CD14-positive monocyte (primary cell): ENCODE measurements at regions not wholly inside any gene's neighbourhood (a gene's known extent, or its start where the extent isn't known, plus 50 kb on each side); places are given as distances from the start of the nearest gene placed in this dataset.

ENCODE experiments used
- DNase-seq, 3 donors: peaks; one replicate each; pipeline ENCODE4 v3.0.0-alpha.2; 2011 to 2022
- H2AFZ ChIP-seq: 2 replicates; pipeline ENCODE4 v1.6.0; 2012; ENCODE audit warnings: mild to moderate bottlenecking, low read depth, low read length, inconsistent platforms; ENCODE audit not compliant: insufficient read depth, poor library complexity, severe bottlenecking
- H3K27ac ChIP-seq, 2 donors: 1 replicate in 1 of 2; 2 replicates in 1 of 2; pipeline ENCODE4 v1.5.1; 2012 to 2013; ENCODE audit warnings: low read length in 2 of 2, control low read depth in 1 of 2, inconsistent platforms in 1 of 2, low read depth in 1 of 2, mild to moderate bottlenecking in 1 of 2
- H3K27me3 ChIP-seq, 2 donors: one replicate each; pipeline versions ENCODE4 v1.6.0 to v1.6.1; 2011 to 2013; ENCODE audit warnings: low read length in 2 of 2; ENCODE audit not compliant: control insufficient read depth in 2 of 2, insufficient read depth in 2 of 2
- H3K36me3 ChIP-seq, 2 donors: replicated peaks in 1 of 2; 1 replicate in 1 of 2; 2 replicates in 1 of 2; pipeline versions ENCODE4 v1.5.1 to v1.6.1; 2012 to 2013; ENCODE audit warnings: low read length in 2 of 2, control low read depth in 1 of 2, inconsistent platforms in 1 of 2, mild to moderate bottlenecking in 1 of 2; ENCODE audit not compliant: insufficient read depth in 2 of 2, control insufficient read depth in 1 of 2
- H3K4me1 ChIP-seq, 2 donors: 1 replicate in 1 of 2; 2 replicates in 1 of 2; pipeline versions ENCODE4 v1.5.1 to v1.6.1; 2012 to 2013; ENCODE audit warnings: low read length in 2 of 2, control low read depth in 1 of 2, inconsistent platforms in 1 of 2, mild to moderate bottlenecking in 1 of 2, moderate library complexity in 1 of 2; ENCODE audit not compliant: insufficient read depth in 2 of 2, control insufficient read depth in 1 of 2
- H3K4me2 ChIP-seq: replicated peaks from 2 replicates; pipeline ENCODE3; 2012; ENCODE audit warnings: low read length, moderate library complexity, mild to moderate bottlenecking; ENCODE audit not compliant: poor library complexity, severe bottlenecking; ENCODE audit errors: extremely low read depth
- H3K4me3 ChIP-seq, 3 experiments: fragments of 200-600 bp in 1 of 3; sonication (generic) in 1 of 3; replicated peaks in 1 of 3; 1 replicate in 2 of 3; 2 replicates in 1 of 3; pipeline ENCODE4 v1.5.1; 2011 to 2013; ENCODE audit warnings: low read length in 3 of 3, mild to moderate bottlenecking in 3 of 3, control low read depth in 2 of 3, low read depth in 2 of 3, inconsistent platforms in 1 of 3, moderate library complexity in 1 of 3
- H3K79me2 ChIP-seq: 2 replicates; pipeline ENCODE4 v1.6.0; 2012; ENCODE audit warnings: mild to moderate bottlenecking, control low read depth, inconsistent platforms, low read length, moderate library complexity; ENCODE audit not compliant: insufficient read depth
- H3K9ac ChIP-seq: 2 replicates; pipeline ENCODE4 v1.6.0; 2017; ENCODE audit warnings: low read length, mild to moderate bottlenecking; ENCODE audit not compliant: insufficient read depth, poor library complexity, severe bottlenecking
- H3K9me3 ChIP-seq, 2 donors: replicated peaks in 1 of 2; 1 replicate in 1 of 2; 2 replicates in 1 of 2; pipeline versions ENCODE4 v1.5.1 to v1.6.1; 2012 to 2013; ENCODE audit warnings: low read length in 2 of 2, control low read depth in 1 of 2; ENCODE audit not compliant: control insufficient read depth in 1 of 2, insufficient read depth in 1 of 2
- H4K20me1 ChIP-seq: 2 replicates; pipeline ENCODE4 v1.6.0; 2012; ENCODE audit warnings: mild to moderate bottlenecking, low read length, control low read depth, moderate library complexity; ENCODE audit not compliant: insufficient read depth
- H3K27ac Mint-ChIP-seq, 7 donors: one replicate each; pipeline ENCODE4 v1.8.0; 2020; ENCODE audit warnings: mild to moderate bottlenecking in 7 of 7, mixed read lengths in 7 of 7, moderate library complexity in 6 of 7, inconsistent platforms in 2 of 7
- H3K27me3 Mint-ChIP-seq, 3 donors: one replicate each; pipeline ENCODE4 v1.8.0; 2021 to 2022; ENCODE audit warnings: low read depth in 3 of 3, mild to moderate bottlenecking in 3 of 3, mixed read lengths in 3 of 3, moderate library complexity in 3 of 3, inconsistent platforms in 1 of 3
- H3K36me3 Mint-ChIP-seq, 2 donors: one replicate each; pipeline ENCODE4 v1.8.0; 2020; ENCODE audit warnings: mixed read lengths in 2 of 2, inconsistent platforms in 1 of 2, mild to moderate bottlenecking in 1 of 2
- H3K4me1 Mint-ChIP-seq: one replicate; pipeline ENCODE4 v1.8.0; 2020; ENCODE audit warnings: mild to moderate bottlenecking, mixed read lengths
- H3K4me3 Mint-ChIP-seq, 2 donors: one replicate each; pipeline ENCODE4 v1.8.0; 2020; ENCODE audit warnings: mild to moderate bottlenecking in 2 of 2, mixed read lengths in 2 of 2, moderate library complexity in 1 of 2
- H3K9me3 Mint-ChIP-seq, 7 donors: one replicate each; pipeline ENCODE4 v1.8.0; 2020 to 2022; ENCODE audit warnings: mixed read lengths in 7 of 7, mild to moderate bottlenecking in 6 of 7, moderate library complexity in 6 of 7, inconsistent platforms in 2 of 7
- WGBS: methylation state at CpG from one replicate; pipeline ENCODE4 v1.1.5; 2013; ENCODE audit warnings: missing lambda C conversion rate; ENCODE audit not compliant: insufficient coverage; 5-methylcytosine and 5-hydroxymethylcytosine counted together
- intact Hi-C, 2 donors: fragments of 100-400 bp; cut with micrococcal nuclease; formaldehyde crosslinking; loops; one replicate each; pipeline versions ENCODE4 v1.15.0 to v1.15.1; 2023
- TF ChIP-seq, protein P1 (sequence below): fragments of 200-600 bp; IDR thresholded peaks from one replicate; pipeline ENCODE4 v1.8.0; 2022; ENCODE audit warnings: antibody characterized with exemption, mild to moderate bottlenecking

DNA sequence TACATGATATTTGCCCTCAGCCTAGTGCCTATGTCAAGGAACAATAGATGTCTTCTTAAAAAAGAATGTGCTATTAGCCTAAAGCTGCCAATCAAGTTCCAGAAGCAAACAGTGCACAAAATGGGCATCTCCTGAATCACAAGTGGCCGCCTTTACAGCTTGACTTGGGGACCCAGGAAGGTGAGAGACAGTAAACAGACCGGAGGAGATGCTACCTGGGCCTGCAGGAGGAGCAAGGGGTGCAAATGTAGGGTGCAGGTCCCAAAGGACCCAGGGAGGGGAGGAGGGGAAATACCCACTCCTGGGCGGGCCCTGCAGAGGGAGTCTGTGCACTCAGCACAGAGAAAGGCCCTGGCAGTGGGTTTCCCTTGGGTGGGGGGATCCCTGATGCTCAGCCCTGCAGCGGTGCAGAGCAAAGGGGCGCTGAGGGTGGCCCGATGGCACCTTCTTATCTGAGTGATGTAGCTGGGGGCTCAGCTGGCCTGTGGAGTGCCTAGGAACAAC lies 147.7 kb downstream of the WDR11 start:
- Mint-ChIP-seq H3K9me3 (peaks cover 3 to 25% (median 14%) of the 10 kb centered on the region in 7 donors), H3K4me3 (no peak overlapping the region), H3K27ac (peak overlapping the region in 1 of 7 donors; percentile 66), H3K27me3 (peaks cover 4 to 31% (median 6%) of the 10 kb centered on the region in 3 donors), H3K4me1 (no peaks in the 10 kb centered on the region), H3K36me3 (no peaks in the 10 kb centered on the region)
- H3K36me3 ChIP-seq = no peaks in the 10 kb centered on the region
- H3K9ac ChIP-seq = no peak overlapping the region
- no peak overlapping the region for H3K4me3 ChIP-seq
- no peak overlapping the region for H2AFZ ChIP-seq
- WGBS = 79% methylated on average over 6 of the region's 6 CpGs
- intact Hi-C loops = no loop called here
- H3K27ac ChIP-seq = no peak overlapping the region
- no peaks in the 10 kb centered on the region for H3K4me1 ChIP-seq
- no peak overlapping the region for H3K4me2 ChIP-seq
- H3K9me3 ChIP-seq = peaks cover 15 to 19% of the 10 kb centered on the region in 2 donors
- no peak for DNase-seq
- TF ChIP-seq, protein P1, sequence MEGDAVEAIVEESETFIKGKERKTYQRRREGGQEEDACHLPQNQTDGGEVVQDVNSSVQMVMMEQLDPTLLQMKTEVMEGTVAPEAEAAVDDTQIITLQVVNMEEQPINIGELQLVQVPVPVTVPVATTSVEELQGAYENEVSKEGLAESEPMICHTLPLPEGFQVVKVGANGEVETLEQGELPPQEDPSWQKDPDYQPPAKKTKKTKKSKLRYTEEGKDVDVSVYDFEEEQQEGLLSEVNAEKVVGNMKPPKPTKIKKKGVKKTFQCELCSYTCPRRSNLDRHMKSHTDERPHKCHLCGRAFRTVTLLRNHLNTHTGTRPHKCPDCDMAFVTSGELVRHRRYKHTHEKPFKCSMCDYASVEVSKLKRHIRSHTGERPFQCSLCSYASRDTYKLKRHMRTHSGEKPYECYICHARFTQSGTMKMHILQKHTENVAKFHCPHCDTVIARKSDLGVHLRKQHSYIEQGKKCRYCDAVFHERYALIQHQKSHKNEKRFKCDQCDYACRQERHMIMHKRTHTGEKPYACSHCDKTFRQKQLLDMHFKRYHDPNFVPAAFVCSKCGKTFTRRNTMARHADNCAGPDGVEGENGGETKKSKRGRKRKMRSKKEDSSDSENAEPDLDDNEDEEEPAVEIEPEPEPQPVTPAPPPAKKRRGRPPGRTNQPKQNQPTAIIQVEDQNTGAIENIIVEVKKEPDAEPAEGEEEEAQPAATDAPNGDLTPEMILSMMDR = no peak
- peaks cover 0 to 2% of the 10 kb centered on the region in 2 donors for H3K27me3 ChIP-seq
- H4K20me1 ChIP-seq = no peaks in the 10 kb centered on the region
- no peaks in the 10 kb centered on the region for H3K79me2 ChIP-seq

- Mint-ChIP-seq H3K4me3 (no peak overlapping the region), H3K36me3 (no peaks in the 10 kb centered on the region), H3K4me1 (no peaks in the 10 kb centered on the region), H3K27ac (no peak overlapping the region), H3K9me3 (peaks cover 13 to 28% (median 19%) of the 10 kb centered on the region in 7 donors), H3K27me3 (peaks cover 4 to 29% (median 5%) of the 10 kb centered on the region in 3 donors)
- Histone ChIP-seq H3K27ac (no peak overlapping the region), H3K79me2 (no peaks in the 10 kb centered on the region), H3K9me3 (peaks cover 12 to 15% of the 10 kb centered on the region in 2 donors), H3K9ac (no peak overlapping the region), H3K4me3 (no peak overlapping the region), H3K4me2 (no peak overlapping the region), H3K36me3 (no peaks in the 10 kb centered on the region), H3K4me1 (no peaks in the 10 kb centered on the region), H2AFZ (no peak overlapping the region), H3K27me3 (peaks cover 0 to 2% of the 10 kb centered on the region in 2 donors), H4K20me1 (no peaks in the 10 kb centered on the region)
- DNase-seq = no peak
- TF ChIP-seq, protein P1 = no peak
- intact Hi-C loops = no loop called here
- 89% methylated on average over 6 of the region's 6 CpGs for WGBS
Measured at GRCh38 chr10:120999868-121000267, 148.7 kb downstream of the WDR11 start.
